HuH-7 (cell line): ENCODE measurements at regions not wholly inside any gene's neighbourhood (a gene's known extent, or its start where the extent isn't known, plus 50 kb on each side); places are given as distances from the start of the nearest gene placed in this dataset.
"Not testable (repeated sequence)": the region's sequence is repeated elsewhere in the genome, so short reads cannot be mapped to it uniquely, and the experiment has no call there.

Experiments
- DNase-seq: peaks from one replicate; pipeline ENCODE4 v3.0.0; 2011; ENCODE audit warnings: low spot score

DNA sequence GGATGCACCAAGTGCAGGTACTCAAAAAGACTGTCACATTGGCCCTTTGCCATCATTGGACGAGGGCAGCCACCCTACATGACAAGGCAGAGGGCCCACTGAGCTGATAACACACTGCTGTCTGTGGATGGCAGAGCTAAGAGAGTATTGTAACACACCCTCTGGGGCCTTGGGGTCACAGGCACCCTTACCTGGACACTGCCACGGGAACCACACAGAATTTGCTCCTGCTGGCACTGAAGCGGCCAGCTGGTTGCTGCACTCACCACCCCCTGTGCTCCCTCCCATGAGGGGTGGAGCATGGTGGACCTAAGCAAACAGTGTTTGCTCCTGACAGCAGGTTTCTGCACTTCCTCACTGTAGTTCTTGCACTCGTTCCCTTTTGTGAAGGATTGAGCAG, 208.2 kb upstream of the SGO1 start:
- DNase-seq, result no peak

- no peak for DNase-seq
These were observed 205.6 kb upstream of the SGO1 start for GRCh38 chr3:20391644-20392043.

DNA sequence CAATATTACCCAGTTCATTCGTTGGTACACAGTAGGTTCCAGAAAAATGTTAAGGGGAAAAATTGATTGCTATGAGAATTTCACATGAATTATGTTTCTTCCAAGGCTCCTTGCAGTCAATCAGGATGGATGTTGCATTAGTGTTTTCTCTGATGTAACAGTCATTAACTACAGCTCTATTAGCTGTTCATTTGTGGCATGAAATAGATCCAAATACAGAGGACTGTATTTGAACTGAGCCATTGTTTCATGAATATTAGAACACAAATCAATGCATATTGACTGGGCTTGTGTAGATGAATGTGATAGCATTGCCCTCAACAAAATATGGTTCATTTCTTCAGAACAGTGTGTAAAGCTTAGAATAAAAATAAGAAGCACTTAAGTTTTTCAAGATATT, 203.0 kb upstream of the SGO1 start:
- DNase-seq, result no peak

GRCh38 chr3:20380295-20380694, 194.3 kb upstream of the SGO1 start:
- DNase-seq, result no peak

GRCh38 chr3:20378315-20378714, 192.3 kb upstream of the SGO1 start:
- no peak for DNase-seq

- no peak for DNase-seq
These were observed 190.7 kb upstream of the SGO1 start for GRCh38 chr3:20376665-20377217.

- DNase-seq, result no peak
These were observed 189.3 kb upstream of the SGO1 start for GRCh38 chr3:20375302-20375701.

GRCh38 chr3:20370273-20371063, 184.5 kb upstream of the SGO1 start:
- not testable (repeated sequence) for DNase-seq

GRCh38 chr3:20361000-20361399, 175.0 kb upstream of the SGO1 start:
- no peak for DNase-seq

GRCh38 chr3:20353286-20353685, 167.3 kb upstream of the SGO1 start:
- DNase-seq, result no peak

GRCh38 chr3:20352546-20353179, 166.7 kb upstream of the SGO1 start:
- no peak for DNase-seq

- DNase-seq, result no peak
These were observed 164.4 kb upstream of the SGO1 start for GRCh38 chr3:20350449-20350848.

DNA sequence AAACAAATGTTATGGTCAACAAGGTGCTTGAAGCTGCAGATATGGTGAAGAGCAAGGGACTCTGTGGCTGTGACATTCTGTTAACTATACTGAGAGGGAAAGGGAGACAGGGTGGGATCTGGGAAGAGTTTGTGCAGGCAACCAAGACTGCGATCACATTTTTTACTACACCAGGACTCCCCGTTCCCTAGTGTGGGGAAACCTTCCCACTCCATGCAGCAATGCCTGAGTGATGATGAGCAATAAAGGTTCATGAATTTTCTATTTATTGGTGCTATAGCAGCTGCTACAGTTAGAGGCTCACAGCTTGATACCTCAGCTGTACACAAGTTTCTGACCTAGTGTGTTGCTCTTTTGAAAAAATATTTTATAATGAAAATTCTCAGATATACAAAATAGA, 160.9 kb upstream of the SGO1 start:
- DNase-seq, result no peak

GRCh38 chr3:20346369-20346768, 160.4 kb upstream of the SGO1 start:
- no peak for DNase-seq

DNA sequence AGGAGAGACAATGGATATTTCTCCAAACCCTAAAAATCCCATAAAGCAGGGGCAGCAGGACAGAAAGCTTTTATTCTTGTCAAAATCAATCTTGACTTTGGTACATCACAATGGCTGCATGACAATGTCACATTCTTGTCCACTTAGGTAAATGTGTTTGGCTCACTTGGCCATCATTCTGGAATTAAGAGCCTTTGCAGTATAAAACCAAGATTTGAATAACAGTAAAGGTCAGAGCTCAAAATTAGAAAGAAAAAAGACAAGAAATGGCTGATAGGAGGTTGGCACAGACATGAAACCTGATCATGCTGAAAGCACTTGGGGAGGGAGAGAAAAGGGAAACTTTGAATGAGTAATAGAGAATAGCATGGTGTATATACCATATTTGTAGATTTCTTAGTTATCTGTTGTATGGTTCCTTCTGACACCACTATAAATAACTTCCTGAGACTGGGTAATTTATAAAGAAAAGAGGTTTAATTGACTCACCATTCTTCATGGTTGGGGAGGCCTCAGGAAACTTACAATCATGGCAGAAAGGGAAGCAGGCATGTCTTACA, 158.5 kb upstream of the SGO1 start:
- DNase-seq, result no peak

DNA sequence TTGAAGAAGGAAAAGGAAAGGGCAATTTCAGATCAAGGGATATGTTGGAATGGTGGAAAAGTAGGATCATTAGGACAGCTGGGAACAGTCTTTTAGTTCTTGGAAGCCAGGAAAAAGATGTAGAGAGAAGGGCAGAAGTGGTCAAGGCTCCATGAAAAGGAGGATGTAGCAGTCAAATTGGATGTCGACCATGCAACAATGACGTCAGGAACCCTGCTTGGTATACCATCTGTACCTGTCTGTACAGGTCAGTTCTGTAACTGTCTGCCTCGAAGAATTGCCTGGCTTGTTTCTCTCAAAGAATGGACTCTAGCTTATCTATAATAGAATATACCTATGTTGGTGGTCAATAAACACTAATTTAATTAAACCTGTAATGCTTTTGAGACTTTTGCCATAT, 157.8 kb upstream of the SGO1 start:
- DNase-seq, result no peak

DNA sequence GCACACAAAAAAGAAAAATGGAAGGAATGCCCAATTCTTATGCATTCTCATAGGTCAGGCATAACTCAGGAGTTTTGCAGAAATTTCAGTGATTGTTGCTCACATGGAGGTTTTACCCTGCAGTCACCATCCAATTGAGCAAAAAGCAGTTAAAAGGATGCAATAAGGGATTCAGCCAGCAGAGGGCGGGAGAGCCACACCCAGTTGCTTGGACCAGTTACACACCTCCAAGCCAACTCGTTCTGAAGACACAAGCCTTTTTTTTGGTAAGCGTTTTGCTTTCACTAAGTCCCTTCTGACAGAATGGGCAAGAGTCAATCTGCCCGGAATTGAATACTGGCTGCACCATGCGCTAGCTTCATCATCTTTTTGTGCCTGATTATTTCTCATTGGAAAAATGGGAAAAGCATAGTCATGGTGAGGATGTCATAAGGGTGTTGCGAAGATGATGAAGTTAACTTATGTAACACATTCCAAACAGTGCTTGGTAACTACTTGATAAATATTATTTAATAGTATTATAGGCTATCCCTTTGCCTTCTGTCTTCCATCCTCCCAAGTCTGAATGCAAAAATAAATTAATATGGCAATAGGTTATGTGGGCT, 154.4 kb upstream of the SGO1 start:
- DNase-seq, result peak; percentile 59

- DNase-seq, result no peak
These were observed 150.6 kb upstream of the SGO1 start for GRCh38 chr3:20336572-20336971.

DNA sequence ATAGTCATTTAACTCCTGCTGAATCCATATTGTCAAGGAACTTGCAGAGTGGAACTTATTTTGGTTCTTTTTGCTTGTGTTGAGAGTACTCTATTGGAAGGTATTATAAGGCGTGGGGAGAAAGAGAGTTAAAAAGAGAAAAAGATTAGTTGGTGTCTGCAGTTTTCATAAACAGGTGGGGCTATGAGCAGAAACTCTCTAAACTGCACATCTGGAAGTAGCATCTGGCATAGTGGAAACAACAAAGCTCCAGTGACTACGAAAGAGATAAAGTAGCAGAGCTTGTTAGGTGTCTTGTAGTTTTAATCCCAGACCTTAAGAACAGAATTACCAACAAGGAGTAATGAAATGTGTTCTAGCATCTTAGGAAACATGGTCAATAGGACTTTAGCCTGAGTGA, 148.8 kb upstream of the SGO1 start:
- DNase-seq, result no peak

GRCh38 chr3:20327889-20328288, 141.9 kb upstream of the SGO1 start:
- no peak for DNase-seq

DNA sequence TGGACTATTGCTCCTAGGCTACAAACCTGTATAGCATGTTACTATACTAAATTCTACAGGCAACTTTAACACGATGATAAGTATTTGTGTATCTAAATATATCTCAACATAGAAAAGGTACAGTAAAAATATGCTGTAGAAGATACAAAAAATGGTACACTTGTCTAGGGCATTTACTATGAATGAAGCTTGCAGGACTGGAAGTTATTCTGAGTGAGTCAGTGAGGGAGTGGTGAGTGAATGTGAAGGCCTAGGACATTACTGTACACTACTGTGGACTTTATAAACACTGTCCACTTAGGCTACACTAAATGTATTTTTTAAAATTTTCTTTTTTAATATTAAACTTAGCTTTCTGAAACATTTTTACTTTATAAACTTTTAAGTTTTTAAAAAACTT, 140.5 kb upstream of the SGO1 start:
- DNase-seq, result no peak

GRCh38 chr3:20325563-20325962, 139.6 kb upstream of the SGO1 start:
- no peak for DNase-seq
